SKM-1 treated with dmso at 0.1 percent for 144 hours (cell line): ENCODE measurements at regions not wholly inside any gene's neighbourhood (a gene's known extent, or its start where the extent isn't known, plus 50 kb on each side); places are given as distances from the start of the nearest gene placed in this dataset.
A peak's percentile ranks its signal among the peaks of the same experiment; 100 is the strongest.
"Not testable (repeated sequence)": the region's sequence is repeated elsewhere in the genome, so short reads cannot be mapped to it uniquely, and the experiment has no call there.

Experiments
- DNase-seq: peaks from one replicate; lab custom pipeline; 2025; ENCODE audit not compliant: unreplicated experiment; lab: John Stamatoyannopoulos, UW

GRCh38 chr2:85942346-85942957 lies 53.7 kb upstream of the ST3GAL5 start:
- DNase-seq: no peak

- DNase-seq: not testable (repeated sequence)
Observed at GRCh38 chr2:85941490-85941889, 52.7 kb upstream of the ST3GAL5 start.

GRCh38 chr2:85939131-85939530 lies 50.3 kb upstream of the ST3GAL5 start:
- peak; percentile 26 for DNase-seq
